CD4-positive, alpha-beta T cell treated with Interferon alpha-2 for 1 hour (primary cell): ENCODE measurements at regions not wholly inside any gene's neighbourhood (a gene's known extent, or its start where the extent isn't known, plus 50 kb on each side); places are given as distances from the start of the nearest gene placed in this dataset.

ENCODE experiments used
- DNase-seq, 2 donors: peaks; one replicate each; pipeline ENCODE4 v3.0.0-alpha.2; 2020 to 2022

- no peak for DNase-seq
These were observed 115.0 kb upstream of the ZNF507 start for GRCh38 chr19:32230441-32230840.

GRCh38 chr19:32231020-32231419, 114.4 kb upstream of the ZNF507 start:
- no peak for DNase-seq

GRCh38 chr19:32231691-32232090, 113.7 kb upstream of the ZNF507 start:
- no peak for DNase-seq

- no peak for DNase-seq
These were observed 113.0 kb upstream of the ZNF507 start for GRCh38 chr19:32232449-32232848.

GRCh38 chr19:32233091-32233490, 112.3 kb upstream of the ZNF507 start:
- no peak for DNase-seq

GRCh38 chr19:32233885-32234284, 111.5 kb upstream of the ZNF507 start:
- DNase-seq, result no peak

GRCh38 chr19:32234663-32235217, 110.7 kb upstream of the ZNF507 start:
- DNase-seq, result no peak

- DNase-seq, result no peak
These were observed 107.3 kb upstream of the ZNF507 start for GRCh38 chr19:32238076-32238475.

- no peak for DNase-seq
These were observed 105.1 kb upstream of the ZNF507 start for GRCh38 chr19:32240316-32240715.

- DNase-seq, result no peak
These were observed 104.1 kb upstream of the ZNF507 start for GRCh38 chr19:32241306-32241705.

- no peak for DNase-seq
These were observed 103.3 kb upstream of the ZNF507 start for GRCh38 chr19:32241932-32242710.

GRCh38 chr19:32246006-32246405, 99.4 kb upstream of the ZNF507 start:
- no peak for DNase-seq

- DNase-seq, result no peak
These were observed 93.6 kb upstream of the ZNF507 start for GRCh38 chr19:32251634-32252332.

- DNase-seq, result no peak
These were observed 93.1 kb upstream of the ZNF507 start for GRCh38 chr19:32252333-32252669.

GRCh38 chr19:32253683-32254508, 91.5 kb upstream of the ZNF507 start:
- DNase-seq, result no peak

- DNase-seq, result no peak
These were observed 90.9 kb upstream of the ZNF507 start for GRCh38 chr19:32254509-32254890.

- DNase-seq, result no peak
These were observed 89.7 kb upstream of the ZNF507 start for GRCh38 chr19:32255536-32256295.

- no peak for DNase-seq
These were observed 89.0 kb upstream of the ZNF507 start for GRCh38 chr19:32256341-32256975.

- DNase-seq, result no peak
These were observed 87.9 kb upstream of the ZNF507 start for GRCh38 chr19:32257326-32258073.

GRCh38 chr19:32258167-32258566, 87.2 kb upstream of the ZNF507 start:
- no peak for DNase-seq

GRCh38 chr19:32264568-32264967, 80.8 kb upstream of the ZNF507 start:
- DNase-seq, result no peak
